ENCODE measurements at regions not wholly inside any gene's neighbourhood (a gene's known extent, or its start where the extent isn't known, plus 50 kb on each side); places are given as distances from the start of the nearest gene placed in this dataset.

GRCh38 chr18:22609642-22610041, 191.9 kb upstream of the CTAGE1 start:
- intact Hi-C loops (cut with DNase I) = no loop called here
- DNase-seq = no peak

GRCh38 chr18:22613058-22613690, 195.5 kb upstream of the CTAGE1 start:
- DNase-seq = no peak
- intact Hi-C loops (cut with DNase I) = no loop called here

GRCh38 chr18:22613788-22614187, 196.1 kb upstream of the CTAGE1 start:
- DNase-seq = no peak
- intact Hi-C loops (cut with DNase I) = no loop called here

- no peak for DNase-seq
- intact Hi-C loops (cut with DNase I) = loop anchor here (10.0 kb wide), 1 partner anchor 81 kb away; no protein-coding TSS in a partner anchor
Observed at GRCh38 chr18:22623513-22623912, 205.8 kb upstream of the CTAGE1 start.

- intact Hi-C loops (cut with DNase I) = loop anchor here (10.0 kb wide), 1 partner anchor 81 kb away; no protein-coding TSS in a partner anchor
- DNase-seq = no peak
Observed at GRCh38 chr18:22624176-22624575, 206.5 kb upstream of the CTAGE1 start.

- no peak for DNase-seq
Observed at GRCh38 chr18:22625406-22625805, 207.7 kb upstream of the CTAGE1 start.

GRCh38 chr18:22626771-22627170, 209.1 kb upstream of the CTAGE1 start:
- no peak for DNase-seq
- intact Hi-C loops (cut with DNase I) = loop anchor here (10.0 kb wide), 1 partner anchor 78 kb away; no protein-coding TSS in a partner anchor

More at GRCh38 chr18:22625406-22625805, 207.7 kb upstream of the CTAGE1 start:
- intact Hi-C loops (cut with DNase I) = loop anchor here (10.0 kb wide), 1 partner anchor 79 kb away; no protein-coding TSS in a partner anchor

GRCh38 chr18:22627506-22627905, 209.8 kb upstream of the CTAGE1 start:
- intact Hi-C loops (cut with DNase I) = loop anchor here (10.0 kb wide), 1 partner anchor 77 kb away; no protein-coding TSS in a partner anchor
- DNase-seq = no peak

- peak in 1 of 10 donors; percentile 36 for DNase-seq
- intact Hi-C loops (cut with DNase I) = loop anchor here (10.0 kb wide), 1 partner anchor 76 kb away; no protein-coding TSS in a partner anchor
Observed at GRCh38 chr18:22628795-22629510, 211.2 kb upstream of the CTAGE1 start.

GRCh38 chr18:22630980-22631379, 213.3 kb upstream of the CTAGE1 start:
- DNase-seq = no peak
- intact Hi-C loops (cut with DNase I) = no loop called here

GRCh38 chr18:22632191-22632590, 214.5 kb upstream of the CTAGE1 start:
- intact Hi-C loops (cut with DNase I) = no loop called here
- DNase-seq = no peak

GRCh38 chr18:22634464-22634863, 216.7 kb upstream of the CTAGE1 start:
- intact Hi-C loops (cut with DNase I) = no loop called here
- no peak for DNase-seq

- intact Hi-C loops (cut with DNase I) = no loop called here
Observed at GRCh38 chr18:22637787-22638186, 220.1 kb upstream of the CTAGE1 start.

GRCh38 chr18:22639026-22639463, 221.3 kb upstream of the CTAGE1 start:
- DNase-seq = no peak
- intact Hi-C loops (cut with DNase I) = no loop called here

More at GRCh38 chr18:22637787-22638186, 220.1 kb upstream of the CTAGE1 start:
- DNase-seq = no peak

GRCh38 chr18:22639561-22639960, 221.8 kb upstream of the CTAGE1 start:
- intact Hi-C loops (cut with DNase I) = no loop called here

GRCh38 chr18:22640281-22640842, 222.6 kb upstream of the CTAGE1 start:
- intact Hi-C loops (cut with DNase I) = no loop called here
- DNase-seq = peak in 1 of 10 donors; percentile 52

More at GRCh38 chr18:22639561-22639960, 221.8 kb upstream of the CTAGE1 start:
- DNase-seq = no peak

GRCh38 chr18:22641958-22642357, 224.2 kb upstream of the CTAGE1 start:
- DNase-seq = no peak
- intact Hi-C loops (cut with DNase I) = no loop called here

- intact Hi-C loops (cut with DNase I) = no loop called here
Observed at GRCh38 chr18:22643731-22644130, 226.0 kb upstream of the CTAGE1 start.

GRCh38 chr18:22650247-22650646, 232.5 kb upstream of the CTAGE1 start:
- no peak for DNase-seq
- intact Hi-C loops (cut with DNase I) = no loop called here

More at GRCh38 chr18:22643731-22644130, 226.0 kb upstream of the CTAGE1 start:
- no peak for DNase-seq

- no peak for DNase-seq
- intact Hi-C loops (cut with DNase I) = no loop called here
Observed at GRCh38 chr18:22657619-22658018, 239.9 kb upstream of the CTAGE1 start.

GRCh38 chr18:22658318-22658717, 240.6 kb upstream of the CTAGE1 start:
- intact Hi-C loops (cut with DNase I) = no loop called here
- no peak for DNase-seq
